ACC112 (cell line): ENCODE measurements at regions not wholly inside any gene's neighbourhood (a gene's known extent, or its start where the extent isn't known, plus 50 kb on each side); places are given as distances from the start of the nearest gene placed in this dataset.
"Not testable (repeated sequence)": the region's sequence is repeated elsewhere in the genome, so short reads cannot be mapped to it uniquely, and the experiment has no call there.

Experiments used
- H2AFZ ChIP-seq: fragments of 200-600 bp; sonication (generic); one replicate; pipeline ENCODE4 v1.6.0; 2017; ENCODE audit warnings: antibody characterized with exemption, low read length; ENCODE audit not compliant: unreplicated experiment
- H3K27ac ChIP-seq: fragments of 200-600 bp; sonication (generic); 2 replicates; pipeline ENCODE4 v1.5.1; 2014; ENCODE audit warnings: low read depth, mild to moderate bottlenecking, antibody characterized with exemption, low read length, moderate library complexity
- H3K27me3 ChIP-seq: fragments of 200-600 bp; sonication (generic); 2 replicates; pipeline ENCODE4 v1.6.1; 2014; ENCODE audit warnings: mild to moderate bottlenecking, antibody characterized with exemption, low read length, moderate library complexity, mixed read lengths; ENCODE audit not compliant: insufficient read depth
- H3K36me3 ChIP-seq: fragments of 200-600 bp; sonication (generic); 2 replicates; pipeline ENCODE4 v1.6.1; 2016; ENCODE audit warnings: mild to moderate bottlenecking, antibody characterized with exemption, low read length, moderate library complexity, mixed read lengths; ENCODE audit not compliant: insufficient read depth
- H3K4me1 ChIP-seq: fragments of 200-600 bp; sonication (generic); one replicate; pipeline ENCODE4 v1.6.1; 2016; ENCODE audit warnings: low read length, mixed read lengths; ENCODE audit not compliant: insufficient read depth, unreplicated experiment, control insufficient read depth
- H3K4me3 ChIP-seq: fragments of 200-600 bp; sonication (generic); 2 replicates; pipeline ENCODE4 v1.5.1; 2014; ENCODE audit warnings: mild to moderate bottlenecking, low read depth, low read length
- H3K79me2 ChIP-seq: fragments of 200-600 bp; sonication (generic); one replicate; pipeline ENCODE4 v1.6.0; 2016; ENCODE audit warnings: low read length; ENCODE audit not compliant: control insufficient read depth, unreplicated experiment, insufficient read depth

DNA sequence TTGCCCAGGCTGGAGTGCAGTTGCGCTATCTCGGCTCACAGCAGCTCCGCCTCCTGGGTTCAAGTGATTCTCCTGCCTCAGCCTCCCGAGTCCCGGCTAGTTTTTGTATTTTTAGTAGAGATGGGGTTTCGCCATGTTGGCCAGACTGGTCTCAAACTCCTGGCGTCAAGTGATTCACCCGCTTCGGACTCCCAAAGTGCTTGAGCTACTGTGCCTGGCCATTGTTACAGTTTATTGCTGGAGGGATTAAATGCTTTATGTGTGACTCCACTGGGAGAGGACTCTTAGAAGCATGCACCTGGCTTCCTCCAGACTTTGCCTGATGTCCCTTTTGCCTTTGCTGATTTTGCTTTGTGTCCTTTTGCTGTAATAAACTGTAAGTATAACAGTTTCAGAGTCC, 93.5 kb upstream of the NUTM2F start:
- H3K4me1 ChIP-seq, H3K27me3 ChIP-seq, H3K27ac ChIP-seq, H2AFZ ChIP-seq, H3K79me2 ChIP-seq, H3K4me3 ChIP-seq, H3K36me3 ChIP-seq: not testable (repeated sequence)

- not testable (repeated sequence) for H2AFZ ChIP-seq, H3K4me1 ChIP-seq, H3K27ac ChIP-seq, H3K27me3 ChIP-seq, H3K79me2 ChIP-seq, H3K4me3 ChIP-seq, H3K36me3 ChIP-seq
Measured at GRCh38 chr9:94425312-94425711, 96.9 kb upstream of the NUTM2F start.

GRCh38 chr9:94437128-94437527, 108.7 kb upstream of the NUTM2F start:
- H3K27ac ChIP-seq, H3K4me3 ChIP-seq, H3K79me2 ChIP-seq, H3K36me3 ChIP-seq, H3K4me1 ChIP-seq, H2AFZ ChIP-seq, H3K27me3 ChIP-seq: not testable (repeated sequence)

- H3K27ac ChIP-seq, H3K4me3 ChIP-seq, H3K4me1 ChIP-seq, H3K27me3 ChIP-seq, H2AFZ ChIP-seq, H3K79me2 ChIP-seq: not testable (repeated sequence)
- H3K36me3 ChIP-seq, result peaks cover 11% of the 10 kb centered on the region
Measured at GRCh38 chr9:94438336-94438735, 109.9 kb upstream of the NUTM2F start.

DNA sequence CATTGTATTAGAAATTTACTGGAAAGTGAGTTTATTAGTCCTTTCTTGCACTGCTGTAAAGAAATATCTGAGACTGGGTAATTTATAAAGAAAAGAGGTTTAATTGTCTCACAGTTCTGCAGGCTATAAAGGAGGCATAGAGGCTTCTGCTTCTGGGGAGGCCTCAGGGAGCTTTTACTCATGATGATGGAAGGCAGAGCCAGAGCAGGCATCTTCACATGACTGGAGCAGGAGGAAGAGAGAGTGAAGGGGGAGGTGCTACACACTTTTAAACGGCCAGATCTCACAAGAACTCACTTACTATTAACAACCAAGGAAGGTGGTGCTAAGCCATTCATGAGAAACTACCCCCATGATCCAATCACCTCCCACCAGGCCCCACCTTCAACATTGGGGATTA, 112.7 kb upstream of the NUTM2F start:
- H3K36me3 ChIP-seq, result peaks cover 11% of the 10 kb centered on the region
- H3K27ac ChIP-seq, H2AFZ ChIP-seq, H3K27me3 ChIP-seq, H3K79me2 ChIP-seq, H3K4me1 ChIP-seq, H3K4me3 ChIP-seq: not testable (repeated sequence)

DNA sequence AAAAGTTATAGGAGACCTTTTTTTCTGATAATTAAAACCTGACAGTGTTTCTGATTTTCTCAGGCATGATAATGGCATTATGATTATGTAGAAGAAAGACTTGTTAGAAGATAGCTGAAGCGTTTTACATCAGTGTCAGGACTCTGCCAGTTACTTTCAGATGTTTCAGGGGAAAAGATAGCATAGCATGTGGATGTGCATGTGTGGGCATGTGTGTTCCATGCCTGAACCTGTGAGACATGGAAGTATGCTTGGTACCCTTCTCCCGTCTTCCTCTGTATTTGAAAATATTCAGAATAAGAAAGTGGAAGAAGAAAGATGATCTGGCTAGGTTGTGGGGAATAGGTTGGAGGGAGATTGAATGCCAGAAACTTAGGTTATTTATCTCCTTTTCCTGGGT, 113.1 kb upstream of the PCAT7 start:
- Histone ChIP-seq H3K36me3 (peaks cover 15% of the 10 kb centered on the region), H3K27ac (no peak overlapping the region), H3K79me2 (no peaks in the 10 kb centered on the region), H3K4me3 (no peak overlapping the region), H2AFZ (no peak overlapping the region), H3K27me3 (no peaks in the 10 kb centered on the region), H3K4me1 (no peaks in the 10 kb centered on the region)

DNA sequence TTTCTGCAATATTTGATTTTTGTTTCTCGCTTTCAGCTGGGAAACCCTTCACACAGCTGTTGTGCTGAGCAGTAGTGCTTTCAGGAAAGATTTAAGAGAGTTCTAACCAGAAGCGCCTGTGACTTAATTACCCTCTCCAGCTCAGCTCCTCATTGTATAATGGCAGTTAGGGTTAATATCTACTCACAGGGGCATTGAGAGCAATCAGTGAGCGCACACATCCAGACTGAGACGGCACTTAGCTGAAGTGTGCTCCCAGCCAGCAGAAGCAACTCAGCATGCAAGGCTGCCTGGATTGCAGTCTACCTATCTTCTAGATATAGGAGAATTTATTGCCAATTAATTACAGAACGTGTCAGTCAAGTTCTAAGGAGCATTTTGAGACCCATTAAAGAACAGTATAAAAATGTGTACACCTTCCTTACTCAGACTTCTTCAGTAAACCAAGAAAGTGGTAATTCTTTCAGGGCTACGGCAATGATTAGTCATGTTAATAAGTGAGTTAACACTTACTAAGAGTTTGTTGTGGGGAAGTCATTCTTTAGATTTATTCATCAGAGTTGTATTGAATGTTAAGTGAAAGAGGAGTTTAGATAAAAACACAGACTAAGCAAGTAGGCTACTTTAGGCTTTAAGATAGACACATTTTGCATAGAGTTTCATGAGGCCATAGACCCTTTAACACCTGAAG, 111.7 kb upstream of the PCAT7 start:
- H3K4me1 ChIP-seq, result no peaks in the 10 kb centered on the region
- peaks cover 20% of the 10 kb centered on the region for H3K36me3 ChIP-seq
- no peak overlapping the region for H3K27ac ChIP-seq
- H3K4me3 ChIP-seq, result no peak overlapping the region
- no peaks in the 10 kb centered on the region for H3K79me2 ChIP-seq
- H2AFZ ChIP-seq, result no peak overlapping the region
- H3K27me3 ChIP-seq, result no peaks in the 10 kb centered on the region

GRCh38 chr9:94445863-94446262, 109.0 kb upstream of the PCAT7 start:
- H3K36me3 ChIP-seq, result peaks cover 38% of the 10 kb centered on the region
- no peaks in the 10 kb centered on the region for H3K4me1 ChIP-seq
- no peak overlapping the region for H2AFZ ChIP-seq
- no peak overlapping the region for H3K27ac ChIP-seq
- H3K27me3 ChIP-seq, result no peaks in the 10 kb centered on the region
- H3K79me2 ChIP-seq, result no peaks in the 10 kb centered on the region
- no peak overlapping the region for H3K4me3 ChIP-seq

GRCh38 chr9:94449486-94449885, 105.4 kb upstream of the PCAT7 start:
- Histone ChIP-seq H2AFZ (no peak overlapping the region), H3K27ac (no peak overlapping the region), H3K79me2 (no peaks in the 10 kb centered on the region), H3K27me3 (no peaks in the 10 kb centered on the region), H3K4me1 (no peaks in the 10 kb centered on the region), H3K36me3 (peaks cover 29% of the 10 kb centered on the region), H3K4me3 (no peak overlapping the region)

- Histone ChIP-seq H3K27me3 (no peaks in the 10 kb centered on the region), H3K27ac (no peak overlapping the region), H3K4me1 (no peaks in the 10 kb centered on the region), H3K79me2 (no peaks in the 10 kb centered on the region), H2AFZ (no peak overlapping the region), H3K4me3 (no peak overlapping the region), H3K36me3 (peaks cover 27% of the 10 kb centered on the region)
Measured at GRCh38 chr9:94464790-94465189, 90.1 kb upstream of the PCAT7 start.

DNA sequence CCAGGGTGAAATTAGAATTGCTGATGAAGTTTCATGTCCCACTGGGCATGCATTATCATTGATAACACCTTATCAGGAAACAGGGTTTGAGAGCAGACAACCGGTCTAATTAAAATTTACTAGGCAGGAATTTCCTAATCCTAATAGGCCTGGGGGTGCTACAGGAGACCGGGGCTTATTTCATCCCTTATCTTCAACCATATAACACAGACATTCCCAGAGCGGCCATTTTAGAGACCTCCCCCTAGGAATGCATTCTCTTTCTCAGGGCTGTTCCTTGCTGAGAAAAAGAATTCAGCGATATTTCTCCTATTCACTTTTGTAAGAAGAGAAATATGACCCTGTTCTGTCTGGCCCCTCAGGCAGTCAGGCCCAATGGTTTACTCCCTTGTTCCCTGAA, 82.8 kb upstream of the PCAT7 start:
- H3K4me3 ChIP-seq, H3K27ac ChIP-seq, H3K27me3 ChIP-seq, H3K36me3 ChIP-seq, H3K79me2 ChIP-seq, H2AFZ ChIP-seq, H3K4me1 ChIP-seq: not testable (repeated sequence)
